CD14-positive monocyte (primary cell): ENCODE measurements at regions not wholly inside any gene's neighbourhood (a gene's known extent, or its start where the extent isn't known, plus 50 kb on each side); places are given as distances from the start of the nearest gene placed in this dataset.

Experiments
- DNase-seq, 3 donors: peaks; one replicate each; pipeline ENCODE4 v3.0.0-alpha.2; 2011 to 2022
- H2AFZ ChIP-seq: 2 replicates; pipeline ENCODE4 v1.6.0; 2012; ENCODE audit warnings: mild to moderate bottlenecking, low read depth, low read length, inconsistent platforms; ENCODE audit not compliant: insufficient read depth, poor library complexity, severe bottlenecking
- H3K27ac ChIP-seq, 2 donors: 1 replicate in 1 of 2; 2 replicates in 1 of 2; pipeline ENCODE4 v1.5.1; 2012 to 2013; ENCODE audit warnings: low read length in 2 of 2, control low read depth in 1 of 2, inconsistent platforms in 1 of 2, low read depth in 1 of 2, mild to moderate bottlenecking in 1 of 2
- H3K27me3 ChIP-seq, 2 donors: one replicate each; pipeline versions ENCODE4 v1.6.0 to v1.6.1; 2011 to 2013; ENCODE audit warnings: low read length in 2 of 2; ENCODE audit not compliant: control insufficient read depth in 2 of 2, insufficient read depth in 2 of 2
- H3K36me3 ChIP-seq, 2 donors: replicated peaks in 1 of 2; 1 replicate in 1 of 2; 2 replicates in 1 of 2; pipeline versions ENCODE4 v1.5.1 to v1.6.1; 2012 to 2013; ENCODE audit warnings: low read length in 2 of 2, control low read depth in 1 of 2, inconsistent platforms in 1 of 2, mild to moderate bottlenecking in 1 of 2; ENCODE audit not compliant: insufficient read depth in 2 of 2, control insufficient read depth in 1 of 2
- H3K4me1 ChIP-seq, 2 donors: 1 replicate in 1 of 2; 2 replicates in 1 of 2; pipeline versions ENCODE4 v1.5.1 to v1.6.1; 2012 to 2013; ENCODE audit warnings: low read length in 2 of 2, control low read depth in 1 of 2, inconsistent platforms in 1 of 2, mild to moderate bottlenecking in 1 of 2, moderate library complexity in 1 of 2; ENCODE audit not compliant: insufficient read depth in 2 of 2, control insufficient read depth in 1 of 2
- H3K4me2 ChIP-seq: replicated peaks from 2 replicates; pipeline ENCODE3; 2012; ENCODE audit warnings: low read length, moderate library complexity, mild to moderate bottlenecking; ENCODE audit not compliant: poor library complexity, severe bottlenecking; ENCODE audit errors: extremely low read depth
- H3K4me3 ChIP-seq, 3 experiments: fragments of 200-600 bp in 1 of 3; sonication (generic) in 1 of 3; replicated peaks in 1 of 3; 1 replicate in 2 of 3; 2 replicates in 1 of 3; pipeline ENCODE4 v1.5.1; 2011 to 2013; ENCODE audit warnings: low read length in 3 of 3, mild to moderate bottlenecking in 3 of 3, control low read depth in 2 of 3, low read depth in 2 of 3, inconsistent platforms in 1 of 3, moderate library complexity in 1 of 3
- H3K79me2 ChIP-seq: 2 replicates; pipeline ENCODE4 v1.6.0; 2012; ENCODE audit warnings: mild to moderate bottlenecking, control low read depth, inconsistent platforms, low read length, moderate library complexity; ENCODE audit not compliant: insufficient read depth
- H3K9ac ChIP-seq: 2 replicates; pipeline ENCODE4 v1.6.0; 2017; ENCODE audit warnings: low read length, mild to moderate bottlenecking; ENCODE audit not compliant: insufficient read depth, poor library complexity, severe bottlenecking
- H3K9me3 ChIP-seq, 2 donors: replicated peaks in 1 of 2; 1 replicate in 1 of 2; 2 replicates in 1 of 2; pipeline versions ENCODE4 v1.5.1 to v1.6.1; 2012 to 2013; ENCODE audit warnings: low read length in 2 of 2, control low read depth in 1 of 2; ENCODE audit not compliant: control insufficient read depth in 1 of 2, insufficient read depth in 1 of 2
- H4K20me1 ChIP-seq: 2 replicates; pipeline ENCODE4 v1.6.0; 2012; ENCODE audit warnings: mild to moderate bottlenecking, low read length, control low read depth, moderate library complexity; ENCODE audit not compliant: insufficient read depth
- H3K27ac Mint-ChIP-seq, 7 donors: one replicate each; pipeline ENCODE4 v1.8.0; 2020; ENCODE audit warnings: mild to moderate bottlenecking in 7 of 7, mixed read lengths in 7 of 7, moderate library complexity in 6 of 7, inconsistent platforms in 2 of 7
- H3K27me3 Mint-ChIP-seq, 3 donors: one replicate each; pipeline ENCODE4 v1.8.0; 2021 to 2022; ENCODE audit warnings: low read depth in 3 of 3, mild to moderate bottlenecking in 3 of 3, mixed read lengths in 3 of 3, moderate library complexity in 3 of 3, inconsistent platforms in 1 of 3
- H3K36me3 Mint-ChIP-seq, 2 donors: one replicate each; pipeline ENCODE4 v1.8.0; 2020; ENCODE audit warnings: mixed read lengths in 2 of 2, inconsistent platforms in 1 of 2, mild to moderate bottlenecking in 1 of 2
- H3K4me1 Mint-ChIP-seq: one replicate; pipeline ENCODE4 v1.8.0; 2020; ENCODE audit warnings: mild to moderate bottlenecking, mixed read lengths
- H3K4me3 Mint-ChIP-seq, 2 donors: one replicate each; pipeline ENCODE4 v1.8.0; 2020; ENCODE audit warnings: mild to moderate bottlenecking in 2 of 2, mixed read lengths in 2 of 2, moderate library complexity in 1 of 2
- H3K9me3 Mint-ChIP-seq, 7 donors: one replicate each; pipeline ENCODE4 v1.8.0; 2020 to 2022; ENCODE audit warnings: mixed read lengths in 7 of 7, mild to moderate bottlenecking in 6 of 7, moderate library complexity in 6 of 7, inconsistent platforms in 2 of 7
- CTCF ChIP-seq: fragments of 200-600 bp; IDR thresholded peaks from one replicate; pipeline ENCODE4 v1.8.0; 2022; ENCODE audit warnings: antibody characterized with exemption, mild to moderate bottlenecking
- WGBS: methylation state at CpG from one replicate; pipeline ENCODE4 v1.1.5; 2013; ENCODE audit warnings: missing lambda C conversion rate; ENCODE audit not compliant: insufficient coverage; 5-methylcytosine and 5-hydroxymethylcytosine counted together
- intact Hi-C, 2 donors: fragments of 100-400 bp; cut with micrococcal nuclease; formaldehyde crosslinking; loops; one replicate each; pipeline versions ENCODE4 v1.15.0 to v1.15.1; 2023

- 60% methylated on average over 1 of the region's 2 CpGs for WGBS
Observed at GRCh38 chr5:66368811-66369210, 224.7 kb downstream of the SREK1 start.

GRCh38 chr5:66377747-66378146 is 218.4 kb upstream of the MAST4 start:
- DNase-seq: no peak
- Histone ChIP-seq H3K4me3 (no peak overlapping the region), H3K27ac (no peak overlapping the region), H3K79me2 (no peaks in the 10 kb centered on the region), H4K20me1 (no peaks in the 10 kb centered on the region), H3K4me2 (no peak overlapping the region), H3K4me1 (no peaks in the 10 kb centered on the region), H3K36me3 (no peaks in the 10 kb centered on the region), H2AFZ (no peak overlapping the region), H3K9ac (no peak overlapping the region), H3K27me3 (no peaks in the 10 kb centered on the region), H3K9me3 (peaks cover 0 to 13% of the 10 kb centered on the region in 2 donors)
- Mint-ChIP-seq H3K27me3 (peaks cover 2 to 4% (median 2%) of the 10 kb centered on the region in 3 donors), H3K36me3 (no peaks in the 10 kb centered on the region), H3K4me3 (no peak overlapping the region), H3K4me1 (no peaks in the 10 kb centered on the region), H3K27ac (no peak overlapping the region), H3K9me3 (peaks cover 0 to 20% (median 14%) of the 10 kb centered on the region in 7 donors)
- TF ChIP-seq CTCF: no peak
- intact Hi-C loops: no loop called here

More at GRCh38 chr5:66368811-66369210, 224.7 kb downstream of the SREK1 start:
- Histone ChIP-seq H3K27me3 (no peaks in the 10 kb centered on the region), H3K4me2 (no peak overlapping the region), H3K9me3 (no peaks in the 10 kb centered on the region), H3K79me2 (no peaks in the 10 kb centered on the region), H3K36me3 (no peaks in the 10 kb centered on the region), H2AFZ (no peak overlapping the region), H3K9ac (no peak overlapping the region), H4K20me1 (no peaks in the 10 kb centered on the region), H3K4me1 (no peaks in the 10 kb centered on the region), H3K4me3 (no peak overlapping the region), H3K27ac (no peak overlapping the region)
- peaks cover 0 to 7% (median 5%) of the 10 kb centered on the region in 3 donors for H3K27me3 Mint-ChIP-seq
- no peak for DNase-seq
- no peaks in the 10 kb centered on the region for H3K36me3 Mint-ChIP-seq
- H3K27ac Mint-ChIP-seq: no peak overlapping the region
- intact Hi-C loops: no loop called here
- TF ChIP-seq CTCF: no peak
- no peak overlapping the region for H3K4me3 Mint-ChIP-seq
- H3K9me3 Mint-ChIP-seq: peaks cover 0 to 2% (median 0%) of the 10 kb centered on the region in 7 donors
- H3K4me1 Mint-ChIP-seq: no peaks in the 10 kb centered on the region
